DMS79 treated with DMSO at 0.1 percent for 48 hours (cell line): ENCODE measurements at regions not wholly inside any gene's neighbourhood (a gene's known extent, or its start where the extent isn't known, plus 50 kb on each side); places are given as distances from the start of the nearest gene placed in this dataset.
A peak's percentile ranks its signal among the peaks of the same experiment; 100 is the strongest.
"Not testable (repeated sequence)": the region's sequence is repeated elsewhere in the genome, so short reads cannot be mapped to it uniquely, and the experiment has no call there.

ENCODE experiments used
- DNase-seq: peaks from one replicate; lab custom pipeline; 2025; lab: John Stamatoyannopoulos, UW

DNA sequence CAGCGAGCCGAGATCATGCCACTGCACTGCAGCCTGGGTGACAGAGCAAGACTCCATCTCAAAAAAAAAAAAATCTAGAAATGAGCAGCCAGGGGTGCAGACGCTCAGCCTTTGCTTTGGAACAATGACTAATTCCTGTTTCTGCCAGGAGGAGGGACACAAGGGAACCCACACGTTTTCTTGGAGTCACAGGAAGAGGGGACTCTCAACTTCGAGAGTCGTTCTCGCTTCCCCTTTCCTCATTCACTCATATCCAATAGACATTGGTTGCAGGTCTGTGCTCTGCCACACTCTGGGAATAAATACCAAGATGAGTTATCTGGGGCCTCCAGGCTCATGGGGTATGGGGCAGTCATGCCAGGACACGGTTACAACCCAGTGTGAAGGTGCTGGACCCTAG lies 91.5 kb upstream of the RREB1 start:
- DNase-seq = no peak

DNA sequence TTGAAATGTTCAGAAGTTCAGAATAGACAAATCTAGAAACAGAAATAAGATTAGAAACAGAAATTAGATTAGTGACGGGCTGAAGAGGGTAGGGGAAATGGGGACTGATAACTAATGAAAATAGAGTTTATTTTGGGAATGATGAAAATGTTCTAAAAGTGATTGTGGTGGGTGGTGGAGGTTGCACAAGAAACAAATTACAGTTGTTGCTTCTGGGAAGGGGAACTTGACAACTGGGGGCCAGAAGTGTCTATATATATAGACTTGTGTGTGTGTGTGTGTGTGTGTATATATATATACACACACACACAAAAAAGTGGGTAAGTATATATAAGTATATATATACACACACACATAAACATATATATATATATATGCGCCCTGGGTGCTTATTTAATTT lies 86.5 kb upstream of the RREB1 start:
- no peak for DNase-seq

DNA sequence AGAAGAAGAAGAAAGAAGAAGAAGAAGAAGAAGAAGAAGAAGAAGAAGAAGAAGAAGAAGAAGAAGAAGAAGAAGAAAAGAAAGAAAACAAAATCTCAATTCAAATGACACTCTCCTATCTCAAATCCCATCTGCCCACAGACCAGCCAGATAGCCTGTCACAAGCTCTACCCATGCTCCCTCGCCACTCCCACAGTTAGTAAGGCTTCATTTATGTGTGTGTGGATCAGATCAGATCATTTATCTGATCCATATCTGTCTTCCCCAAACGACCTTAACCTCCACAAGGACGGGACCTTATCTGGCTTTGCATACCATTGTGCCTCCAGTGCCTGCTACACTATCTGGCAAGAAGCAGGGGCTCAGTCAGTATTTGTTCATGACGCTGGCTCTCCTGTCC lies 81.9 kb upstream of the RREB1 start:
- DNase-seq = no peak

DNA sequence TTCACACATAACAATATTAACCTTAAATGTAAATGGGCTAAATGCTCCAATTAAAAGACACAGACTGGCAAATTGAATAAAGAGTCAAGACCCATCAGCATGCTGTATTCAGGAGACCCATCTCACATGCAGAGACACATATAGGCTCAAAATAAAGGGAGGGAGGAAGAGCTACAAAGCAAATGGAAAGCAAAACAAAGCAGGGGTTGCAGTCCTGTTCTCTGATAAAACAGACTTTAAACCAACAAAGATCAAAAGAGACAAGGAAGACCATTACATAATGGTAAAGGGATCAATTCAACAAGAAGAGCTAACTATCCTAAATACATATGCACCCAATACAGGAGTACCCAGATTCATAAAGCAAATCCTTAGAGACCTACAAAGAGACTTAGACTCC lies 78.8 kb upstream of the RREB1 start:
- DNase-seq = not testable (repeated sequence)

DNA sequence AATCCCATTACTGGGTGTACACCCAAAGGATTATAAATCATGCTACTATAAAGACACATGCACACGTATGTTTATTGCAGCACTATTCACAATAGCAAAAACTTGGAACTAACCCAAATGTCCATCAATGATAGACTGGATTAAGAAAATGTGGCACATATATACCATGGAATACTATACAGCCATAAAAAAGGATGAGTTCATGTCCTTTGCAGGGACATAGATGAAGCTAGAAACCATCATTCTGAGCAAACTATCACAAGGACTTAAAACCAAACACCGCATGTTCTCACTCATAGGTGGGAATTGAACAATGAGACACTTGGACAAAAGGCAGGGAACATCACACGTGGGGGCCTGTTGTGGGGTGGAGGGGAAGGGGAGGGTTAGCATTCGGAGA lies 76.8 kb upstream of the RREB1 start:
- not testable (repeated sequence) for DNase-seq

DNA sequence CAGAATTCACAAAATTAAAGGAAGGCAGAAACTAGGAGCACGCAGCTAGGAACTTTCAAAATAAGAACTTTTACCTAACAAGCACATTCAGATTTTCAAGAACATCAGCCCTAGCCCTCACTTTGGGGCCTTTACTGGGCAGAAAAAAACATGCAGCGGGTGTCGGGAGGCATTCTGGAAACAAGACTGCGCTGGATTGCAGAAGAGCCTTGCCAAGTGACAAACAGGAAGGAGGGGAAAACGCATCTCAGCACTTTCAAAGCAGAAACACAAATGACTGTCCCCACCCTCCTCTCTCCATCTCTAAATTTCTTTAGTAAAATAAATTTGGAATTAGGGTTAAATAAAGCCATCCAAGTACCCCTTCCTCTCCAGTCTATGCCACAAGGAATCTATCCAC lies 74.6 kb upstream of the RREB1 start:
- no peak for DNase-seq

DNA sequence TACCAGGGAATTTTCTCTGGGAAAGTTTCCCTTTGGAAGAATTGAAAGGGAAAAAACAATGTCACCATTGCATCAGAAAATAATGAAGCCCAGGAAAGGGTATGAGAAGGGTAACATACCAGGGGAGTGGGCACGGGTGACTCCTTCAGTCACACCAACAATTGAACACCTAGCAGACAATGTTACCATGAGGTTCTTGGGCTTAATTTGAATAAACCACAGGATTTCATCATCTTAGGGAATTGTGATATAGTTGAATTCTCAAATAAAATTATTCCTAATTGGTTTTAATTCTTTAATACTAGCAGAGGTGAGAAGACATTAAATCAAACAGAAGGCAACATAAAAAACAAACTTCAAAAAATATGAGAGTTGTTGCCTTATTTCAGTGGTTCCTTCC lies 73.7 kb upstream of the RREB1 start:
- DNase-seq = no peak

DNA sequence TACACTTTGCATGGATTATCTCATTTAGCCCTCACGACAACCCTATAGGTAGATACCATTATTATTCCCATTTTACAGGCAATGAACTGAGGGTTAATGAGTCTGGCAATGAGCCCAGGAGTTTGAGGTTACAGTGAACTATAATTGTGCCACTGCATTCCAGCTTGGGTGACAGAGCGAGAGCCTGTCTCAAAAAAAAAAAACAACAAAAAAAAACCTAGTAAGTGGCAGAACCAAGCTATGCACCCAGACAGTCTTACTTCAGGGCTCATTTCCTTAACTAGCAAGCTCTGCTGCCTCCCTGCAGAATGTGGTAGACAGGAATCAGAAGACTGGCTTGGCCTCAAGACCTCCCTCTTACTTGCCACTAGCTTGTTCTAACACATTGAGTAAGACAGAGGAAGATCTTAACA lies 71.9 kb upstream of the RREB1 start:
- no peak for DNase-seq

DNA sequence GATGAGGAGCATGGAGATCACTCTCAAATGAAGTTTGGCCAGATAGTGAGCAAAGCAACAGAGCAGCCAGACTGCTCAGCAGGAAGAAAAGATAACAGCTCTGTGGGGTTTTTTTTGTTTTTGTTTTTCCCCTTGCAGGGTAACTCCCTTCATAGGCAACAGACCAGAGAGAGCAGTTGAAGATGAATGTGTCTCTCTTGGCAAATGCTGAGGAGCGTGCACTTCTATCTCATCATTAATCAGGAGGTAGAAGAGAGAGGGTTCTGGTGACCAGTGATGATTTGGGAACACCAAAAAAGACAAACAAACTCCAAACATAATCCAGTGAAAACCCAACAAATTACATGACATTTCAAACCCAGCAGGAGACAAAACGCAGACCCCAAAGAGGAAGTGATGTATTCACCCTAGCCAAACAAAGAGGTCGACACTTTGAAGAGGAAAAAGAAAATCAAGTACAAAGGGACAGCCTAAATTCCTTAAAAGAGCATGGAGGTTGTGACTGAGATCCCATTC lies 66.2 kb upstream of the RREB1 start:
- no peak for DNase-seq

DNA sequence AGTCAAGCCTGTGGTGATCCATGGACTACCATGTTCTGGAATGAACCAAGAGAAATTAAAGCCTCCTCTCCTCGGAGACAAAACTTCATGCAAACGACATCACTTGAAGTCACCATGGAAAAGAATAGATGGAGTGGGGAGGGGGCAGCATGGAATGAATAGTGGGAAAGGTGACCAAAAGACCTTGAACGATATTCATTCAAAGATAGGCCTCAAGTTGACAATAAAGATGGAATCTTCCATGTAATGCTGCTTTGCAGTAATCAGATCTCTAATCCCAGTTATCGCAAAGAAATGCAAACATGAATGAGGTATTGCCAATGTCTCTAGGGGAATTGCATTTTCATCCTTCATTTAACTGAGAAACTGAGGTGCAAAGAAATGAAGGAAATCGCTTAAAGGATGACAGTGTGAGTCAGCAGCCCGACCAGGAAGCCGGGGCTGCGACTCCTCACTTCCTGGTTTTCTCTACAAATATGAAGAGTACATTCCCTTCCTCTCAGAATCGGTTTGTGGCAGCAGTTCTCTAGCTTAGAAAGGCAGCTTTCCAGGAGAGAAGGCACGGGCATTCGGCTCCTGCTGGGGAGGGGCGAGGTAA lies 65.6 kb upstream of the RREB1 start:
- DNase-seq = no peak

DNA sequence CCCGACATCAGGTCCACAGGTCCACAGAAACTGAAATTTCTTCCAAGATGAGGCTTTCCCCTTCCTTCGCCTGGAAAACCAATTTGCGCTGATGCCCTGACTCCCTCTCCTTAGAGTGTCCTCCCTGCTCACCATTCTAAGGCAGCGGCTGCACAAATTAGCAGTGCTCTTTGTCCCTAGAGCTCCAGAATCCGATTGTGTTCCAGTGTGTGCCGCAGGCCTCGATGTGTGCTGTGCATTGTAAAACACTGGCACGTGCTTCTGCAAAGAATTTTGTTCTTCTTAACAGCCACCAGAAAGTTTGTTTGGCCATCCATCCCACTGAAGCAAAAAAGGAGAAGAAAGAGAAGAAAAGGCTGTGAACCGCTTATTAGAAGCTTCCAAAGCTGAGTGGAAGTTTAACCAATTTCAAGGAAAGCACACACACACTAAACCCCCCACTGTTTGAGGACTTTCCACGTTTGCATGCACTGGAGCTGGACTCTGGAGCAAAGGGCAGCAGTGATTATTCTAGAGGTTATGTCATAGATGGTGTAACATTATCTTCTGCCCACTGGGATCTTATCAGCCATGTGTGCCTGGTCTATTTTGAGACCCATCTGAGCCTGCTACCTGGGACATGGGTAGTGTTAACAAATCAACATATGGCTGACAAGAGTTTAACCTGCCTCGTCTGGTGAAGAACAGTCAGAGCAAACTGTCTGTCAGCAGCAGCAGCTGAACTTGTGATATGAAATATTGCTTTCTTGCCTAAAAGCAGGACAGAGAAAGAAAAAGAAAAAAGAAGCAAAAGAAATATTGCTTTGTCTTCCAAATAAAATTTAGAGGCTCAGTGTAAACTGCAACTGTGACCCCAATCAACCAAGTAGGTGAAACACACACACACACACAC lies 64.9 kb upstream of the RREB1 start:
- DNase-seq = no peak

DNA sequence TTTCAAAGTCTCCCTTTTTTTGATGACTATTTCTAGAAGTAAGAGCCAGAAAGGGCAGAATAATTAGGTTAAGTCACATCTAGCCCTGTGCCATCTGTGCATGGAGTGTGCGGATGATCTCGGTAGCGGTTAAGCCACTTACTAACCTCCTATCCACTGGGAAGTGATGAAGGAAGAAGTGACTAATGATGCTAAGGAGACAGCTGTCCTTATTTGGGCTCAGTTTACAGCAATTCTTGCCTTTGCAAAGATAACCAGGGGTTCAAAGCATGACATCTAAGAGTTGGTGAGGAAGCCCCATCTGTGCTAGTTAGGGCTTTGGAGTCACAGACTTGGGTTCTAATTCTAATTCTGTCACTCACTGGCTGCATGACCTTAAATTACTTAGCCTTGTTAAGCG lies 62.4 kb upstream of the RREB1 start:
- no peak for DNase-seq

DNA sequence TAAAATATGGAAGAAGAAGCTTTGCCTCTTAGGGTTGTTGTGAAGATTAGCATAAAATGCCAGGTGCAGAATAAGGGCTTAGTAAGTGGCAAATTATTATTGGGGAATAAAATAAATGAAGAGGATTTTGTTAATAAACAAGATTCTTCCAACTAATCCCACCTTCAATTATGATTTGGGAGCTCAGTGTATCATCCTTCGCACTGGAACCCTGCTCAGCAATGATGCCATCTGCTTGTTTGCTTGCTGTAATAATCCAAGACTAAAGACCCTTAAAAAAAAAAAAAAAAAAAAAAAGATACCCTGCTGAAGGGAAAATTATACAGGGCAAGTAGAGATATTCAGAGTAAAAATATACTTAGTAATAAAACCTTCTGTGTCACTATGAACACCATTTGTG lies 62.0 kb upstream of the RREB1 start:
- no peak for DNase-seq

DNA sequence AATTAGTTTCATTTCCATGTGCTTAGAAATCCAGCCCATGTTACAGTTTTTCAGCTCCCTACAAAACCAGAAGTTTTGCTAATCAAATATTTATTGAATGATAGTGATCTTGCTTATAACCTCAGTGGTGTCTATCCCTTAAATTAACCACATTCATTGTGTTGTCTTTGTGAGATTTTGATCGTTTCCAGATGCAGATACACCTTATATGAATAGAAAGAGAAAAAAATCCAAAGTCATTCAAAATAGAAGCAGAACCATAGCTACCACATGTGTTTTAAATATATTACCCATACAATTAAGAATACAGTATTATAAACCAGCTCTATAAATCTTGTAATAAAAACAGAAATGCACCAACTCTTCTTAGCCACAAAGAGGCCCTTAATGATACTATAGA lies 60.6 kb upstream of the RREB1 start:
- DNase-seq = no peak

DNA sequence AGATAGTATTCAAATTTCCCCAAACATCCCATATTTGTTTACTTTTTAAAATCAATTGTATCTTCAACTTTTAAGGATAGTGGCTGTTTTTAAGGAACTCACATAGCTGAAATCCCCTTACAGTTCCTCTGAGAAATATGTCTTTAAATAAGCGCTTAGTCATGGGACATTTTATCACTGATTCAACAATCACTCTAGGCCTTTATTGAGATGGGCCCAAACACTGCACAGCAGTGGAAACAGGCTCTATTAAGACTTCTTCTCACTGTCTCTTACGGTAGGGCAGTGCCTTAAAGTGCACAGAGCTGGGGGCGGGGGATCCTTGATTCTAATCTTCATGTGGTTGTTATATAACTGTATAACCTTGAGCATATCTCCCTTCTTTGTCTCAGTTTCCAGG lies 59.8 kb upstream of the RREB1 start:
- no peak for DNase-seq

DNA sequence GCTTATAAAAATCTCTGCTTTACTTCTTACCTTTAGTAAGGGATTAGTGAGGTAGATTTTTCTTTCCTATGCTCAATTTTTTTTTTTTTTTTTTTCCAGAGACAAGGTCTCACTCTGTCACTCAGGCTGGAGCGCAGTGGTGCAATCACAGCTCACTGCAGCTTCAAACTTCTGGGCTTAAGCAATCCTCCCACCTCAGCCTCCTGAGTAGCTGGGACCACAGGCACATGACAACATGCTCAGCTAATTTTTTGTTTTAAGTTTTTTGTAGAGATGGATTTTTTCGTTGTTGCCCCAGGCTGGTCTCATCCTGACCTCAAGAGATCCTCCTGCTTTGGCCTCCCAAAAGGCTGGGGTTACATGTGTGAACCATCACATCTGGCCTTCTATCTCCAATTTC lies 58.9 kb upstream of the RREB1 start:
- DNase-seq = no peak

DNA sequence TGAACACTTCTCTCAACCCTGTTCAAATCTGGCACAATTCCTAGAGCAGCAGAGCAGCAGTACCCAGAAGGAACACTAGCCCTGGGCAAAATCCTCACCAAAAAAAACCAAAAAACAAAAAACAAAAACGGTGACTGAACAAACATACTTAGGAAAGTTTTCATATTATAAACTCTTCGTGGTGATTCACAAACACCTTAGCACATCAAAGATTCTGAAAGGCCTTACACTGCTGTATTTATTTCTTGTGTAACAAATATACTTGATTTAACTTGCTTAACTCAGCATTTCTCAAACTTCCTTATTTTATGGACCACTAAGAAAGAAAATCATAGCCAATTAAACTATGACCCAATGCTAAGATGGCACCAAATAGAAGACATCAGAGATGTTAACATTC lies 57.8 kb upstream of the RREB1 start:
- DNase-seq = no peak

DNA sequence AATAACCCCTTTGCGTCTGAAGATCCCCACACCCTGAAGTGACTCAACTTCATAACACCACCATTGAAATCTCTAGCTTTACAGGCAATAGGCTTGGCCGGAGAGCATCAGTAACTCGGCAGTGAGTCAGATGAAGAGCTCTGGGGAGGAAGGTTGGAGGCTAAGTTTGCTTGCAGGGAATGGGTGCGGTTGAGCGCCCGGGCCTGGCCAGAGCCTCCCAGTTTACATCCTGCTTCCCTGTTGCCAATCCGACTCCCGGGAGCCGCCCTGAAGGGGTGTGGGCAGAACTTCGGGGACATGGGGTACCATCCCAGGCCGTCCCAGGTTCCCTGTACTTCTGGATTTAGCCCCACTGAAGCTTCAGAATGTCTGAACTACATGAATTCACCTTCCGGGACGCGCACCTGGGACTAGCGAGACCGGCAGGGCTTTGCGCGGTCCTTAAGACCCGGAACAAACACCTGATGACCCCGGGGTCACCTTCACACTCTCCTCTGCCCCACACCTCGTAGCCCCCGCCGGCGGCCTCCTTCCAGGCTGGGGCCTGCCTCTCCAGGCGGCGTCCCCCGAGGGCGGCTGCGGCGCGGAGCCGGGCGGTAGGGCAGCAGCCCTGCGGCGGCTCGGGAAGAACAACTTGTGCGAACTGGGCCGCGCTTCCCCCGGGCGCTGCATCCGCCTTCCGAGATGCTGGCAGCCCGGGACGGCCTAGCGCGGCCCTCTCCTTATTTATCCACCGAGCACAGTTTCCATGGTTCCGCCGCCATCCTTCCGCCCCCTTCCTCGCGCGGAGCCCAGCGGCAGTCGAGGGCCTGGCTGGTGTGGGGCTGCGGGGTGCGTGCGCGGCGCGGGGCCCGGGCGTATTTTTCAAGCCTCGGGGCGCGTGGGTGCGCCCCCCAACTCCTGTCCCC lies 56.6 kb upstream of the RREB1 start:
- DNase-seq = no peak

DNA sequence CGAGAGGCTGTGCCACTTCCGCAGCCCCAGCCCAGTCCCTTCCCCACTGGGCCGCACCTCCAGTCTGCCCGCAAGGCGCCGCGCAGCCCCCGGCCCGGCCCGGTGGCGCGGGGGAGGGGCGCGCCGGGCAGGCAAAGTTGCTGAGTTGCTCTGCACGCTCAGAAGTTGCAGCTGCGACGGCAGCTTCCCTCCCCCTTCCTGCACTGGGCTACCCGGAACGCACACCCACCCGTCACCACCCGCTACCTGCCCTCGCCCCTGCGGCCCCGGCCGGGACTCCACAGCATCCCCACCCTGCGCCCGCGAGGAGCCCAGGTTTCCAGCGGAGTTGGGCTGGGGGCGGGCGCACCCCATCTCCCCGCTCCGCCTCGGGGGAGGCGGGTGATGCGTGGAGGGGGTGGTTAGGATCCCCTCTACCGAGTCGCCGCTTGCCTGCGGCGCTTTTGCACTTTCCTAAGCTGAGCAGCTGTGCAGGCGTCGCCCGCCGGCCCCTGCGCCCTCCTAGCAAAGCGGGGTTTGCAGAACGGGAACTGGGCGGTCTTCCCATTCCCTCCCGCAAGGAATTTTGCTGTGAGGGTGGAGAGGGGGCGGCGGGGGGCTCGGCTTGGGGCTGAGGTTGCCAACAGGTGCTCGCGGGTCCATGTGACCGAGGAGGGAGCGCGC lies 55.9 kb upstream of the RREB1 start:
- DNase-seq = peak; percentile 7

DNA sequence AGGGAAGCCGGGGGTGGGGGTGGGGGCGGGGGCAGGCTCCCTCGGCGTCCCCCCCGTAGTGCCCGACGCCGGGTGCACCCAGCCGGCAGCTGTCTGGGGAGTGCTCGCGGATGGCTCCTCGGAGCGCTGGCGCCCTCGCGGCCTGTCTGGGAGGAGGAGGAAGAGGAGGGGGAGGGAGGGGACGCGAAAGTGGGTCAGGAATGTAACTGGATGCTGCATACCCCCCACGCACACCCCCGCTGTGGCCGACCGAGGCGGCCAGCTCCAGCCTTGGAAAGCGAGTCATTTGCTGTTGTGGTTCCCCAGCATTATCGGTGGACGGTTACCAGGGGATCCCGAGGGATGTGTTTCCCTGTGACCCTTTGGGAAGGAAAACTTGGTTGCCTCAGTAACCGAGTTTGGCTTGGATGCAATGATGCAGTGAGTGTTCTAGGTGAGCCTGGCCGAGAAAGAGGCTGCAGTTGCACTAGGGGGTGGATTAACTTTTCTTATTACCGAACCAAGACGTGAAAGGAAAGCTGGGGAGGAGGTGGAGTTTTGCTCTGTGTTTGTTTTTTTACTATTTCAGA lies 55.2 kb upstream of the RREB1 start:
- DNase-seq = no peak

DNA sequence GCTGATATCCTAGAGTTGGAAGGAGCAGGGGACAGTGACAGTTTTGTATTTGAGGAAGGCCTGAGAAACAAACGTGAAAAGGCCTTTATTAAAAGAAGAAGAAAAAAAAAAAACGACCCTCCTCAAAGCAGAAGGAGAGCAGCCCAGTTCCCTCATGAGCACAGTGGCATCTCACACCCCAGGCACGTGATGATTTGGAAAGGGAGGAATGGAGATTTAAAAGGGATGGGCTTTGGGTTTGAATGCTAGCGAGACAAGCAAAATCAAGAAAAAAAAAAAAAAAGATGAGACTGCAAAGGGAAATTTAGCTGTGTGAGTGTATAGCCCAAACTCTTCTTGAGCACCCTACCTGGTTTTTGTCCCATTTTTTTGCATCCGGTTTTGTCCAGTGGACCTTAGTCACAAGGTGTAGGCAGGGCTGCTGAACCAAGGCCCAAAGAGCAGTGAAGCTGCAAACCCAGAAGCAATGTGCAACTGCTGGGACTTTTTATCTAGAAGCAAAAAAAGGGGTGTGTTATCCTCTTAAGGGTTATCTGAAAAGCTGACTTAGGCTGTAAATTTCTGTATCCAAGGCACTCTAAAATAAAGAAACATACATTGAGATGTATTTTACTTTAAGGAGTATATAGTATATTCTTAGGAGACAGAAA lies 54.5 kb upstream of the RREB1 start:
- DNase-seq = no peak
